GM23338 (cell line): ENCODE measurements at regions not wholly inside any gene's neighbourhood (a gene's known extent, or its start where the extent isn't known, plus 50 kb on each side); places are given as distances from the start of the nearest gene placed in this dataset.

Experiments
- EZH2 ChIP-seq: fragments of 200-600 bp; sonication (generic); IDR thresholded peaks from one replicate; pipeline ENCODE4 v1.8.0; 2017; ENCODE audit warnings: antibody characterized with exemption, mild to moderate bottlenecking, low read depth; ENCODE audit not compliant: unreplicated experiment
- NANOG ChIP-seq: IDR thresholded peaks from 2 replicates; pipeline ENCODE4 v1.6.1; 2016; ENCODE audit warnings: antibody characterized with exemption, borderline replicate concordance
- TF ChIP-seq, protein P1 (sequence below), 2 experiments: fragments of 200-600 bp in 1 of 2; sonication (generic) in 1 of 2; conservative IDR thresholded peaks; 2 replicates each; pipeline versions ENCODE4 v1.5.1 to v1.6.1; 2016 to 2017; ENCODE audit warnings: antibody characterized with exemption in 2 of 2, low read depth in 2 of 2, mild to moderate bottlenecking in 2 of 2, moderate library complexity in 1 of 2
- TF ChIP-seq, protein P2 (sequence below): IDR thresholded peaks from one replicate; pipeline ENCODE4 v1.6.1; 2018; ENCODE audit warnings: antibody characterized with exemption; ENCODE audit not compliant: unreplicated experiment

DNA sequence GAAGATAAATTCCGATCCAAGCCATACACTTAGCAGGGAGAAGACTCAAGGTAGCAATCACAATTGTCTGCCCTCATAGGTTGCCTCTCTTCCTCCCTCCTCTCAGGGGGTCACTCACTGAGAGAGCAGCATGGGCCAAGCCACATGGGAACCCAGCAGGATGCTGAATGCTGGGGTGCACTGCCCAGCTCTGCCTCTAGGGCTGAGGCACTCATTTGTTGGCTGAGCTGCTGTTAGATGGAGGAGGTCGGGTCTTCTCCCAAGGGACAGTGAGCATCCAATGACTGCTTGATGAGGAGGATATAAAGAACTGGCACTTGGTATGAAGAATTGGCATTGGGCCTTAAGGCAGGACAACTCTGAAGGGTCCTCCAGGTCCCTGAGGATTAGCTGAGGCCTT is 418.8 kb downstream of the SIPA1L2 start:
- TF ChIP-seq, protein P1, sequence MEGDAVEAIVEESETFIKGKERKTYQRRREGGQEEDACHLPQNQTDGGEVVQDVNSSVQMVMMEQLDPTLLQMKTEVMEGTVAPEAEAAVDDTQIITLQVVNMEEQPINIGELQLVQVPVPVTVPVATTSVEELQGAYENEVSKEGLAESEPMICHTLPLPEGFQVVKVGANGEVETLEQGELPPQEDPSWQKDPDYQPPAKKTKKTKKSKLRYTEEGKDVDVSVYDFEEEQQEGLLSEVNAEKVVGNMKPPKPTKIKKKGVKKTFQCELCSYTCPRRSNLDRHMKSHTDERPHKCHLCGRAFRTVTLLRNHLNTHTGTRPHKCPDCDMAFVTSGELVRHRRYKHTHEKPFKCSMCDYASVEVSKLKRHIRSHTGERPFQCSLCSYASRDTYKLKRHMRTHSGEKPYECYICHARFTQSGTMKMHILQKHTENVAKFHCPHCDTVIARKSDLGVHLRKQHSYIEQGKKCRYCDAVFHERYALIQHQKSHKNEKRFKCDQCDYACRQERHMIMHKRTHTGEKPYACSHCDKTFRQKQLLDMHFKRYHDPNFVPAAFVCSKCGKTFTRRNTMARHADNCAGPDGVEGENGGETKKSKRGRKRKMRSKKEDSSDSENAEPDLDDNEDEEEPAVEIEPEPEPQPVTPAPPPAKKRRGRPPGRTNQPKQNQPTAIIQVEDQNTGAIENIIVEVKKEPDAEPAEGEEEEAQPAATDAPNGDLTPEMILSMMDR (conservative IDR thresholded peaks at IDR 0.05; ENCODE audit: low read depth in 2 of 2), result peak; percentile 68 to 69
- TF ChIP-seq NANOG (no peak), EZH2 (no peak)
- TF ChIP-seq, protein P2, sequence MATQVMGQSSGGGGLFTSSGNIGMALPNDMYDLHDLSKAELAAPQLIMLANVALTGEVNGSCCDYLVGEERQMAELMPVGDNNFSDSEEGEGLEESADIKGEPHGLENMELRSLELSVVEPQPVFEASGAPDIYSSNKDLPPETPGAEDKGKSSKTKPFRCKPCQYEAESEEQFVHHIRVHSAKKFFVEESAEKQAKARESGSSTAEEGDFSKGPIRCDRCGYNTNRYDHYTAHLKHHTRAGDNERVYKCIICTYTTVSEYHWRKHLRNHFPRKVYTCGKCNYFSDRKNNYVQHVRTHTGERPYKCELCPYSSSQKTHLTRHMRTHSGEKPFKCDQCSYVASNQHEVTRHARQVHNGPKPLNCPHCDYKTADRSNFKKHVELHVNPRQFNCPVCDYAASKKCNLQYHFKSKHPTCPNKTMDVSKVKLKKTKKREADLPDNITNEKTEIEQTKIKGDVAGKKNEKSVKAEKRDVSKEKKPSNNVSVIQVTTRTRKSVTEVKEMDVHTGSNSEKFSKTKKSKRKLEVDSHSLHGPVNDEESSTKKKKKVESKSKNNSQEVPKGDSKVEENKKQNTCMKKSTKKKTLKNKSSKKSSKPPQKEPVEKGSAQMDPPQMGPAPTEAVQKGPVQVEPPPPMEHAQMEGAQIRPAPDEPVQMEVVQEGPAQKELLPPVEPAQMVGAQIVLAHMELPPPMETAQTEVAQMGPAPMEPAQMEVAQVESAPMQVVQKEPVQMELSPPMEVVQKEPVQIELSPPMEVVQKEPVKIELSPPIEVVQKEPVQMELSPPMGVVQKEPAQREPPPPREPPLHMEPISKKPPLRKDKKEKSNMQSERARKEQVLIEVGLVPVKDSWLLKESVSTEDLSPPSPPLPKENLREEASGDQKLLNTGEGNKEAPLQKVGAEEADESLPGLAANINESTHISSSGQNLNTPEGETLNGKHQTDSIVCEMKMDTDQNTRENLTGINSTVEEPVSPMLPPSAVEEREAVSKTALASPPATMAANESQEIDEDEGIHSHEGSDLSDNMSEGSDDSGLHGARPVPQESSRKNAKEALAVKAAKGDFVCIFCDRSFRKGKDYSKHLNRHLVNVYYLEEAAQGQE, result no peak
